GM21360 (cell line): ENCODE measurements at regions not wholly inside any gene's neighbourhood (a gene's known extent, or its start where the extent isn't known, plus 50 kb on each side); places are given as distances from the start of the nearest gene placed in this dataset.
"Not testable (repeated sequence)": the region's sequence is repeated elsewhere in the genome, so short reads cannot be mapped to it uniquely, and the experiment has no call there.

Experiments
- ATAC-seq: cut with Tn5 transposase; IDR thresholded peaks from one replicate; pipeline ENCODE4 v1.9.1; 2021; ENCODE audit warnings: mild to moderate bottlenecking, moderate library complexity; ENCODE audit not compliant: unreplicated experiment

DNA sequence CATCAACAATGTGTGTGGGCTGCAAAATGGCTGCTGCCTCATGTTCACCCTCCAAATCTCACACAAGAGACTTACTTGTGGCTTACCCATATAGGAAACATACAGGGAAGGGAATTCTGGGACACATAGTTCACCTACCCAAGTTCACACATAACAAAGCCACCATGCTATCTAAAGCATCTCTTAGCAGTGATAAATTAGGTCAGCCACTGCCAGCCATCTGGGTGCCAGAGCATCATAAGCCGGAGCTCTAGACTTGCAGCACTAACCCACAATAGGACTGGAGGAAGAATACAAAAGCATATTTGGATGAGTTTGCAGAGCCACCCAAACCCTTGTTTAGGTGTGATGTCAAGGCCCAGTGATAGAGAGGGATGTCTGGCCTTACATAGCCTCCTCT lies 321.7 kb downstream of the SEC16B start:
- no peak for ATAC-seq

DNA sequence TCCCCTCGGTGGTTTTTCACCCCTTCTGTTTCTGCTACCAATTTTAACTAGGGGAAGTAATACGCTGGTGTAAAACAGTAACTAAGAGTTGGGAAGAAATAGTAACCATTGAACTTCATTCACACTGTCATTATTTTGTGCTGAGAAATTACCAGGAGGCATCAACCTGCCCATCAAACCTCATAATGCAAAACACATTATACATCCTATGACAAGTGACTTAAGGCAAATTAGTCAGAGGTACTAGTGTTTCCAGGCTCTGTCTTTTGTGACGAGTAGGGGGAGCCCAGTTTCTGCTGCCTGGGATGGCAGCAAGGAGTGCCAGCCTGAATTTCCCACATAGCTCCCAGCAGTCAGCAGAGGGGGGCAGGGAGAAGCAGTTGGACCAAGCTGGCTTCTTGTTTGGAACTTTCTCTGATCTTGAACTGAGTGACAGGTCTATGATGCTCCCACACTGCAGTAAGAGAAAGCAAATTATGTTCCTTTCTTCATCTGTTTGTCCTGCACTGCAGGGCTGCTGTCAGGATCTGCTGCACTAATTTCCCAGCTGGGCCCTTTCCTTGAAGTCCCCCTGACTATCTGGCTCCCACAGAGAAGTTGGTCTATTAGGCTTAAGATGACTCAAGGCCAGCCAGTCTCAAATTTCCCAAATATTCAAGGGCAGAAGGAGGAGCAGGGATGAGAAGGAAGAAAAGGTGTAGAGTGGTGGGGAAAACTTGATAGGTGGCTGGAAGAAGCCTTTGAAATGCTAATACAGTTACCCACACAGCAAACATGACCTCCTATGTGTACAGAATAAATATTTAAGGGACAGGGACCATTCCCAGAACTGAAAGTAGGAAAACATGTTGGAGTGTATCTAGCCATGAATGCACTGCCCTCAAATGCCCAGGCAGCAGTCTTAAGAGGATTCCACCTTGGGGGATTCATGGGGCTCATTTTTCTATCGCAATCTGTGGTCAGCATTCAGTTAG lies 322.8 kb downstream of the SEC16B start:
- no peak for ATAC-seq

- ATAC-seq: no peak
These were observed 324.2 kb downstream of the SEC16B start for GRCh38 chr1:177645491-177646190.

DNA sequence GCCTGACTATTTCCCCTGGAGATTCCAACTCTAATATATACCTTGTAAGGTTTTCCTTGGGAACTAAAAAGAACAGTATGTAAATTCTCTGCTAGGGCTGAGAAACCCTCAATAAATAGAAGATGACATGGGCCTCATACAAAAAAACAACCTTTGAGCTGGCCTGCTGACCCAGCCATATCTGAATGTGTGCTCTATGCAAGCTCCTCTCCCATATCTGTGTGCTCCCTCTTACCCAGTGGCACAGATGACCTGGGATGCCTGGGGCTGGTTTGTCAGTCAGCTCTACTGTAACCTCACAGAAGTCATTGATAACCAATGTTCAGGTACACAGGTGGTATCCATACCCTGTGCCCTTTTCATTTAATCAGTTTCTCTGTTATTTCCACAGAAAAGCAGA lies 329.2 kb downstream of the SEC16B start:
- no peak for ATAC-seq

DNA sequence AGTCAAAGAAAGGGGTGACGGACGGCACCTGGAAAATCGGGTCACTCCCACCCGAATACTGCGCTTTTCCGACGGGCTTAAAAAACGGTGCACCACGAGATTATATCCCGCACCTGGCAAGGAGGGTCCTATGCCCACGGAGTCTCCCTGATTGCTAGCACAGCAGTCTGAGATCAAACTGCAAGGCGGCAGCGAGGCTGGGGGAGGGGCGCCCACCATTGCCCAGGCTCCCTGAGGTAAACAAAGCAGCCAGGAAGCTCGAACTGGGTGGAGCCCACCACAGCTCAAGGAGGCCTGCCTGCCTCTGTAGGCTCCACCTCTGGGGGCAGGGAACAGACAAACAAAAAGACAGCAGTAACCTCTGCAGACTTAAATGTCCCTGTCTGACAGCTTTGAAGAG lies 335.7 kb downstream of the SEC16B start:
- ATAC-seq: not testable (repeated sequence)

DNA sequence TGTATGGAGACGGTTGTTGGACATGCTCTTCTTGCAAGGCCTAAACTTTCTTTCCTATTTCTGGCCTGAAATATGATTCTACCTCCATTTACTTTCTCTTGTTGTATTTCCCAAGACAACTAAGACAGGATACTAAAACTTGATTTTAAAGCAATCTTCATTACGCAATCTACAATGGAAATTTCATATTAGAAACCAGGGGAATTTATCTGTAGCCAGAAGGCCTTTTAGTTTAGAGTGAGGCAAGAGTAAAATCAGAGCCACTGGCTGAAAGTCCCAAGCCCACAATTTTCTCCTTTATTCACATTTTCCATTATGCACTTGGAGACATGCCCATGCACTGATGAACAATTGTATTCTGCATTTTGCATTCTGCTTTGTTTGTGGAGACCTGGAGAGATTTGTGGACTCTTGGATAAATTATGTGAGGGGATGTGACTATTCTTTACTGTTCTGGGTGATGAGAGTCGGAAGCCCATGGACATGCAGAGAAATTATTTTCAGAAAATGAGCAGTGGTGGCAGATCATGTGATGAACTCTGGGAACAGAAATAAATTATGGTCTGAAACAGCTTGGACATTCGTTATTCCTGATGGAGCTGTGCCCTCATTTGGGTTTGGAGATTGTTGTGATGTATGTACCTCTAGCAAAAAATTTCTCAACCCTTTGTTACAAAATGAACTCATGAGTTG lies 336.8 kb downstream of the SEC16B start:
- ATAC-seq: no peak

DNA sequence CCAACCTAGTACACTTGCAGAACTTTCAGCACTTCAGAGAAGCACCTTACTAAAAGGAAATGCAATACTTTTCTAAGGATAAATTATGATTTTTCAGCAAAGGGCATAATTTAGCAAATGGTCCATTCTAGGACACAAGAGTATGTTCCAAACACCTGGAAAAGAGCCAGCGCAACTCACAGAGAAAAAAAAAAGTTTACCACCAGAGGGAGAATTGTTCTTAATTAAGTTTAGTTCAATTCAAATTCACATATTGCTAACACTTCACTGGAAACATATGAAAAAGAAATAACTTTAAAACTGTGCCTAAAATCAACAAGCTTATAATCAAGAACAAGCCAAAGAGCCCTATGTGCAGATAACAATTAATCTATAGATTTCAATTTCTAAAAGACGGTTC lies 338.1 kb downstream of the SEC16B start:
- ATAC-seq: no peak

DNA sequence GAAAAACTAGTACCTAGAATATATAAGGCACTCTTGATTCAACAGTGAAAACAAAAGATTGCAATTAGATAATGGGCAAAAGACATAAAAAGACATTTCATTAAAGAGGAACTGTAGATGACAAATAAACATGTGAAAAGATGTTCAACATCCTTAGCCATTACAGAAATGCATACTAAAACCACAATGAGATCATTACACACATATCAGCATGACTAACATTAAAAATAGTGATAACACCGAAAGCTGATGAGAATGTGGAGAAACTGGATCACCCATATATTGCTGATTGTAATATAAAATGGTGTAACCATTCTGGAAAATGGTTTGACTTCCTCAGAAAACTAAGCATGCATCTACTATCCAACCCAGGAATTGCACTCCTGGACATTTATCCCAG lies 340.3 kb downstream of the SEC16B start:
- ATAC-seq: no peak

DNA sequence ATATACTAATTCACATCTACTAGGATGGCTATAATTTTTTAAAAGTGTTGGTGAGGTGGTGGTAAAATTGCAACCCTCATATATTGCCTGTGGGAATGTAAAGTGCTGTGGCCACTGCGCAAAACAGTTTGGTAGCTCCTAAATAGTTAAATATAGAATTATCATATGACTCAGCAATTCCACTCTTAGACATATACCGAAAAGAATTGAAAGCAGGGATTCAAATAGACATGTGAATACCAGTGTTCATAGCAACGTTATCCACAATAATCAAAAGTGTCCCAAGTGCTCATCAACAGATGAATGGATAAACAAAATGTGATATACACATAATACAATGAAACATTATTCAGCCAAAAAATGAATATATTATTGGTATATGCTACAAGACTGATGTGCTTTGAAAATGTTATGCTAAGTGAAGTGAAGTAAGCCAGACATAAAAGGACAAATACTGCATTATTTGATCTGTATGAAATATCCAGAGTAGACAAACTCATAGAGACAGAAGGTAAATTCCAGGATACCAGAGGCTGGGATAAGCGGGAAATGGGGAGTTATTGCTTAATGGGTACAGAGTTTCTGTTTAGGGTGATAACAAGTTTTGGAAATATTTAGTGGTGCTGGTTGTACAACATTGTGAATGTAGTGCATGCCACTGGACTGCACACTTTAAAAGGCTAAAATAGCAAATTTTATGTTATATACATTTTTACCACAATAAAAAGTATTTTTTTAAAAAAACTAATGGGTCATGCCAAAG lies 342.5 kb downstream of the SEC16B start:
- ATAC-seq: no peak

GRCh38 chr1:177620636-177621190 lies 349.1 kb downstream of the SEC16B start:
- no peak for ATAC-seq

DNA sequence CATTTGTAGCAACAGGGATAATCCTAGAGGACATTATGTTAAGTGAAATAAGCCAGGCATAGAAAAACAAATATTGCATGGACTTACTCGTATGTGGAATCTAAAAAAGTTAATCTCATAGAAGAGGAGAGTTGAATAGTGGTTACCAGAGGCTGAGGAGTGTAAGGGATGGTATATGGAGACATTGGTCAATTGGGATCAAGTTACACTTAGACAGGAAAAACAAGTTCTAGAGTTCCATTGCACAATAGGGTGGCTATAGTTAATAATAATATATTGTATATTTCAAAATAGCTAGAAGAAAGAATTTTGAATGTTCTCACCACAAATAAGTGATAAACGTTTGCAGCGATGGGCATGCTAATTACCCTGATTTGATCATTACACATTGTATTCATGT lies 354.6 kb downstream of the SEC16B start:
- no peak for ATAC-seq

DNA sequence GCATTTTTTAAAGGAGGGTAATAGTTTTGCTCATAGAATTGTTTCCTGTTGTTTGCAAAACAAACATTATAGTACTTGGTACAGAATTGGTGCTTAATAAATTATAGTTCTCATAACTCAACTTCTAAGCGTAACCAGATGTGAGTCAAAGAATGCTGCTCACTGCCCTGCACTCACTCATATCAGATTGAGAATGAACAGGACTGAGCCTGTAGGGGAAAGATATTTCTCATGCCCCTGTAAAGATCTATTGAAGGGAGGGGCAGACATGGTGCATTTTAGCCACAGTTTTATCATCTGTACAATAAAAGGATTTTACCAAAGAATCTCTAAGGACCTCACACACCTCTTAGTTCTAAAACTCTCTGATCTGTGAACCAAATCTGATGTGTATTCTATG lies 358.5 kb downstream of the SEC16B start:
- no peak for ATAC-seq

DNA sequence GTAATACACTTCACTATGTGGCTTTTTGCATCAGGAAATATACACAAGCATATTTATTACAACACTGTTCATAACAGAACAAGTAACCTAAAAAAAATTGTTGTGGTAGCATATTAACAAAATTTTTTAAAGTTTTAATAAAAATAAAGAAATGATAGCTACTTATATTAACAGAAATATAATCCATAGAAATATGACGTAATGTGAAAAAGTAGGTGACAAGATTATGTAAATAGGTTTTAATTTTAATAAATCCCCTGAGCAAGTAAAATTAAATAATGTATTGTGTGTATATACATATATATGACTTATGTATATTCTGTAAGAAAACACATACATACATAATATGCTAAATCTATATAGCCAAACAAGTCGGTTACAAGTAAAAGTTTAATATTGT lies 359.9 kb downstream of the SEC16B start:
- no peak for ATAC-seq

GRCh38 chr1:177600936-177601335 lies 368.9 kb downstream of the SEC16B start:
- ATAC-seq: no peak

- ATAC-seq: no peak
These were observed 369.5 kb downstream of the SEC16B start for GRCh38 chr1:177600321-177600720.

GRCh38 chr1:177597393-177597792 lies 372.5 kb downstream of the SEC16B start:
- ATAC-seq: no peak

- ATAC-seq: no peak
These were observed 373.4 kb downstream of the SEC16B start for GRCh38 chr1:177596485-177596884.

- ATAC-seq: no peak
These were observed 376.8 kb downstream of the SEC16B start for GRCh38 chr1:177593105-177593504.

GRCh38 chr1:177592624-177593023 lies 377.2 kb downstream of the SEC16B start:
- ATAC-seq: no peak

GRCh38 chr1:177591155-177591554 lies 378.7 kb downstream of the SEC16B start:
- no peak for ATAC-seq
